ENCODE measurements at regions not wholly inside any gene's neighbourhood (a gene's known extent, or its start where the extent isn't known, plus 50 kb on each side); places are given as distances from the start of the nearest gene placed in this dataset.

DNA sequence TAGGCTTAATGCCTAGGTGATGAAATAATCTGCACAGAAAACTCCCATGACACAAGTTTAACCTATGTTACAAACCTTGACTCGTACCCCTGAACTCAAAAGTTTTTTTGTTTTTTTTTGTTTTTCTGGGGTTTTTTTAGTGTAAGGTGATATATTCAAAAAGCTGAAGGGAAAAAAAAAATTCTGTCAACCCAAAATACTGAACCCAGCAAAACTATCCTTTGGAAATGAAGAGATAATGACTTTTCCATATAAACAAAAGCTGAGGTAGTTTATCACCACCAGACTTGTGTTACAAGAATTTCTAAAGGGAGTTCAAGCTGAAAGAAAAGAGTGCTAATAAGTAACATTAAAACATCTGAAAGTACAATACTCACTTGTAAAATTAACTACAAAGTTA is 448.1 kb downstream of the KCNH5 start:
- FAIRE-seq = no peak

DNA sequence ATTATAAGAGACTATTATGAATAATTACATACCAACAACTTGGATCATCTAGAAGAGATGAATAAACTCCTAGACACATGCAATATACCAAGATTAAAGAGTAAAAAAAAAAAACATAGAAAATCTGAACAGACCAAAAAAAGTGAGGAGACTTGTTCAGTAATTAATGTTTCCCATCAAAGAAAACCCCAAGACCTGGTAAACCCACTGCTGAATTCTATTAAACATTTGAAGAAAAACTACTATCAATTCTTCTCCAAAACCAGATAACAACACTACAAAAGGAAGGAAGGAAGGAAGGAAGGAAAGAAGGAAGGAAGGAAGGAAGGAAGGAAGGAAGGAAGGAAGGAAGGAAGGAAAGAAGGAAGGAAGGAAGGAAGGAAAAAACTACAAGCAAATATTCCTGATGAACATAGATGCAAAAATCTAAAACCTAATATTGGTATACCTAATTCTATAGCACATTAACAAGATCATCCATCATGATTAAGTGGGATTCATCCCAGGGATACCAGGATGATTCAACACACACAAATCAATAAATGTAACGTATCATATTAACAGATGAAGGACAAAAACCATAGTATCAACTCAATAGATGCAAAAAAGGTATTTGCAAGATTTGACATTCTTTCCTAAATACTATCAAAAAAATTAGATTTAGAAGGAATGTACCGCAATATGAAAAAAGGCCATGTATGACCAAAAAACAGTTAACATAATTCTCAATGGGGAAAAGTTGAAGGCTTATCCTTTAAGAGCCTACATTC is 445.5 kb downstream of the KCNH5 start:
- no peak for FAIRE-seq

DNA sequence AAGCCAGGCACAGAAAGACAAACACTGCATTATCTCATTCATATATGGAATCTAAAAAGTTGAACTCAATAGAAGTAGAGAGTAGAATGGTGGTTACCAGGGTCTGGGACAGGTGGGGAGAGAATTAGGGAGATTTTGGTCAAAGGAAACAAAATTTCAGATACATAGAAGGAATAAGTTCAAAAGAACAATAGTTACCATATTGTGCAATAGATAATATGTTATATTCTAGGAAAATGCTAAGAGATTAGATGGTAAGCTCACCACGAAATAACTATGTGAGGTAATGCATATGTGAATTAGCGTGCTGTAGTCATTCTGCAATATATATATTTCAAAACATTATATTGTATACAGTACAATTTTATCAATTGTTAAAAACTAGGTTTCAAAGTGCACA is 442.5 kb downstream of the KCNH5 start:
- FAIRE-seq = no peak

DNA sequence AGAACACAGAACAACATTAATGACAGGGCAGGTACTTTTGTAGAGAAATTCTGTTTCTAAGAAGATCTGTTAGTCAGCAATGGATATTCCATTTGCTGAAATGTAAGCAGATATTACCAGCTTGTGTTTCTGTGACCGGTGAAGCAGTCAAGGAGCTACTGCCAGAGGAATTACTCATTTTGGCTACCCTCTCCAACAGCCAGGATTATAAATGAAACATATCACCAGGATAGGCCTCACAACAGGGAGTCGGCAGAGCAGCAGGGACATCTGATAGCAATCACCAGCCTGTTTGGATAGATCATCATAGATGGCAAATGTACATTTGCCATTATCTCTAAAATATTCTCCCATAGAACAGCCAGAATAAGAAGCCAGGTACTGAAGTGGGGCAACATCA is 440.7 kb downstream of the KCNH5 start:
- FAIRE-seq = no peak

DNA sequence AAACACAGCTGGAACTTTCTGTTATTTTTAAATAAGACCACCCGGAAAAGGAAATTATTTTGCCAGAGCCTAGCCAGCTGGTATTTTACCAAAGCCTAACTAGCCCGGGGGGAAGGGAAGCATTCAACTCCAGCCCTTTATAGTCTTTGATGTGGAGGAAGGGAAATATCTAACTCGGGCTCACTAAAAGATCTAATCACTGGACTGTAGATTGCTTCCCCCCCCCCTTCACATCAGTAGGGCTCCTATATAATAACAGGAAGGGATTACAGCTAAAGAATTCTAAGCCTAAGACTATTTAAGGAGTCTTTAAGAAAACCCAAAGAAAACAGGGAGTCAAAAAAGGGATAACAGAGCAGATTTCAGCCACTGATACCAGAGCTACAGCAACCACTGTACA is 431.1 kb downstream of the KCNH5 start:
- no peak for FAIRE-seq

DNA sequence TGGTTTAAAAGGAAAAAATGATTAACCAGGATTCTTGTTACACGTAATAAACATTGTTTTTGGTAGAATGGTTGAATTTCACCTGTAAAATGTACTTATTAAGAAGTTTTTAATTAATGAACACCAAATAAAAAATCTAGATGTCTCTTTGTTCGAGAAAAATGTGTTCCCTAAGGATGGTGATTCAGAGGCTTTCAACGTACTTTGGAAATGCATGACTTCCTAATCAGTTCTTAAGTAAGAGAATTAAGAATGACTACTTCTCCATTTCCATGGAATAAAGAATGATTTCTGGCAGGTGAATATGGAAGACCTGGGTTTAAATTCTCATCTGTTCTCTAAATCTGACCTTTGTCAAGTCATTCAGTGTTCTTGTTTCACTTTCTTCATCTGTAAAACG is 428.6 kb downstream of the KCNH5 start:
- FAIRE-seq = no peak

DNA sequence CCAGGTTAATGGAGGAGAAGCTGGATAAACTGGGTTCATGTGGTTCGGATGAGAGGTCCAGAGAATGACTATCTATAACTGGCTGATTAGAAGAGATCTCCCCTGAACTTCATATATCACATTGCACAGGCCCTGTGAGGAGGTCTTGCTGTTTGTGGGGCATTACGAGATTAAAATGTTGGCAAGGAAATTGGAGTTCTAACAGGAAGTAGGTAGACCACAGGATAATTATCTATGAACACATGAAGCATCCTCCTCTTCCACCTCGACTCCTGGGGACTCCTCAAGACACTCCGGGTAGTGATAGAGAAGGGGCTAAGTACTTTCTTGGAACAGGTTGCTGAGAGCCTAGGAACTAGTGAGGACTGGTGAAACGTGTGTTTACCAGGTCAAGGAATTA is 418.8 kb downstream of the KCNH5 start:
- FAIRE-seq = no peak

DNA sequence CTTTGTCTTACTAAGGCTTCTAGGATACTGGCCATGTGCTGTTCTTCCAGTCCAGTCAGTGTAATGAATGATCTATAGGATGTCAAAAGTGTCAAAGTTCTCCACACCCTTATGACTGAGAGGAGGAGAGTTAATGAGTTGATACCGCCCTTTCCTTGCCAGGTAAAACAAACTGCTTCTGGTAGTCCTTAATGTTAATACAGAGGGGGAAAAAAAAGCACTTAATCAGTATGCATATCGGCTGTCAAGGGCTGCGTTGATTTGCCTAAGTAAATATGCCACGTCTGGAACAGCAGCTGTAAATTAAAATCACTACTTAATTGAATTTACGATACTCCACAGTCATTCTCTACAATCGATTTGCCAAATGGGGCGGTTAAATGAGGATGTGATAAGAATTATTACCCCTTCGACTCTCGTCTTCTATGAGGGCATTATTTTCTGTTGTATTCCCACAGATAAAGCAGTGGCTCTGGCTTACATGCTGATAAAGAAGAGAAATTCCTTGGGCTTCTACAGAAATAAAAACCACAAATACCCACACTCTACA is 416.0 kb downstream of the KCNH5 start:
- FAIRE-seq = no peak

DNA sequence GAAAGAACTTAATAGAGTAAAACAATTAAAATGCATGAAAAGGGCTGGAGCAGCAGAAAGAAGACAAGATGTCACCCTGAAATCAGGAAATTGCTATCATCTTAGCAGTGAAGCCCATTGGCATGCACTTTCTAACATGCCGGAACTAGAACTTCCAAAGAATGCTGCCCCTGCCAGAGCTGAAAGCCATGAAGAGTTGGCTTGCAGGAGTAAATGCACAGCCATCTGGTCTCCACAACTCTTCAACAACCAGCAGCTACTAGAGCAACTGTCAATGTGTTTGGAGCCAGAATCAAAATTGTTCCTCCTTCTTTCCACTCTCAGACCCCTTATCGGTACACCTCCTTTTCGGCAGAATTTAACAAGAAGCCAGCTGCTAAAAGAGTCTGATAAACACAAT is 414.1 kb downstream of the KCNH5 start:
- no peak for FAIRE-seq

DNA sequence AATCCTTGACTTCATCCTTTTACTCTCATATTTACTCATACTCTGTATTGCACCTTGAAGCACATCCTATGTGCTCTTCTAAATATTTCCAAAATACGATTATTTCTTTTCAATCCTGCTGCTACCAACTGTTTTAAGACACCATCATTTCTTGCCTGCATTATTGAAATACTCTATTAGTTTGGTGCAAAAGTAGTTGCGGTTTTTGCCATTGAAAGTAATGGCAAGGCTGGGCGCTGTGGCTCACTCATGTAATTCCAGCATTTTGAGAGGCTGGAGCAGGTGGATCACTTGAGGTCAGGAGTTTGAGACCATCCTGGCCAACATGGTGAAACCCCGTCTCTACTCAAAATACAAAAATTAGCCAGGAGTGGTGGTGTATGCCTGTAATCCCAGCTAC is 412.5 kb downstream of the KCNH5 start:
- no peak for FAIRE-seq

DNA sequence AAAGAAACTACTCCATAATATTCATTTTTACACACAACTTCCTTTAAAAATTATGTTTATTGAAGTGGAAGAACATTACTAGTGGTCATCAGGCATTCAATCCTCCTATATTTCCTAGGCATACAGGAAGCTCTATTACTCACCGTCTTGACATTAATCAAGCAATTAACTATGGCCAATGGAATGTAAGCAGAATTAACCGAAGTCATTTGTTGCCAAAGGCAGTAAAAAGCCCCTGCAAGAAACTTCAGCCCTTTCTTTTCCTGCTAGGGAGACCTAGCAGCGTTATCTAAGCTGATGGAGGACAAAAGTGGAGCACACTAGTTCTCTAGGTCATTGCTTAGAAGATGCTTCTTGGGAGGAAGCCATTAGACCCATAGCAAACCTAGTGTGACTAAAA is 399.6 kb downstream of the KCNH5 start:
- no peak for FAIRE-seq

Measured in endometrium (tissue), 2 donors.